ENCODE measurements at regions not wholly inside any gene's neighbourhood (a gene's known extent, or its start where the extent isn't known, plus 50 kb on each side); places are given as distances from the start of the nearest gene placed in this dataset.

- intact Hi-C loops (cut with micrococcal nuclease; ENCODE audit: unreplicated experiment), result no loop called here
- Histone ChIP-seq H2AFZ (ENCODE audit: low read length) (no peak overlapping the region), H3K27me3 (ENCODE audit: control insufficient read depth in 1 of 2, insufficient read depth in 2 of 2, low read length in 2 of 2) (peaks cover 0 to 5% of the 10 kb centered on the region in 2 experiments; a peak in 2 of 5 replicates), H3K36me3 (replicated peaks in 1 of 2; ENCODE audit: control insufficient read depth in 1 of 2, insufficient read depth in 2 of 2, low read length in 2 of 2) (no peaks in the 10 kb centered on the region), H3K79me2 (ENCODE audit: insufficient read depth, low read length) (no peaks in the 10 kb centered on the region), H3K9ac (ENCODE audit: insufficient read depth, low read depth, low read length) (no peak overlapping the region), H3K9me3 (ENCODE audit: low read length) (no peaks in the 10 kb centered on the region), H4K20me1 (ENCODE audit: insufficient read depth, low read length) (no peaks in the 10 kb centered on the region), H3K4me1 (ENCODE audit: insufficient read depth, low read length) (peaks cover 15% of the 10 kb centered on the region), H3K4me3 (replicated peaks in 1 of 3; ENCODE audit: insufficient read depth in 1 of 3, low read depth in 2 of 3, low read length in 3 of 3) (no peak overlapping the region), H3K4me2 (ENCODE audit: low read depth, low read length) (no peak overlapping the region), H3K27ac (ENCODE audit: extremely low read length, insufficient read depth, low read length) (no peak overlapping the region)
- ChIA-PET CTCF (ENCODE audit: low intra/inter-chr PET ratio, low total read pairs) (no interaction called here), POLR2A (no interaction called here)
- TF ChIP-seq STAT5B (CRISPR knock-in tag; IDR thresholded peaks at IDR 0.05) (no peak), ZNF160 (CRISPR knock-in tag; IDR thresholded peaks at IDR 0.05) (no peak), HNRNPK (IDR thresholded peaks at IDR 0.05; ENCODE audit: low read depth, low read length, poor library complexity, severe bottlenecking) (no peak), AHDC1 (CRISPR knock-in tag; IDR thresholded peaks at IDR 0.05; ENCODE audit: borderline replicate concordance) (no peak), ZNF24 (IDR thresholded peaks at IDR 0.05) (no peak), ZNF7 (CRISPR knock-in tag; IDR thresholded peaks at IDR 0.05) (no peak), TFDP1 (CRISPR knock-in tag; IDR thresholded peaks at IDR 0.05; ENCODE audit: borderline replicate concordance) (no peak), FIP1L1 (IDR thresholded peaks at IDR 0.05; ENCODE audit: borderline replicate concordance, insufficient read depth, low read depth, low read length) (no peak), RFXANK (CRISPR knock-in tag; IDR thresholded peaks at IDR 0.05) (no peak)
- ATAC-seq, result no peak
- WGBS (ENCODE audit: low lambda C conversion rate), result 57% methylated on average over 4 of the region's 4 CpGs
- BruUV-seq (replicated peaks), result no TSS peak
- DNase-seq (ENCODE audit: low spot score), result no peak
- no peak for FAIRE-seq
- in situ Hi-C loops (cut with HindIII; ENCODE audit: extremely low pct_ligation_motif_present, low pct_unique_long_range_greater_than_20kb), result no loop called here
These were observed 71.2 kb upstream of the LIPC start for GRCh38 chr15:58360421-58361090.
